ENCODE measurements at regions not wholly inside any gene's neighbourhood (a gene's known extent, or its start where the extent isn't known, plus 50 kb on each side); places are given as distances from the start of the nearest gene placed in this dataset.

- TF ChIP-seq POLR2AphosphoS5 (IDR thresholded peaks at IDR 0.05; ENCODE audit: insufficient read depth in 1 of 2, low read depth in 1 of 2) (no peak), POLR2A (IDR thresholded peaks at IDR 0.05) (no peak), CTCF (IDR thresholded peaks at IDR 0.05) (no peak)
- DNase-seq (ENCODE audit: extremely low spot score in 2 of 2) = no peak
- Histone ChIP-seq H3K4me1 (no peaks in the 10 kb centered on the region), H3K27ac (no peak overlapping the region), H3K27me3 (no peaks in the 10 kb centered on the region), H3K4me3 (no peak overlapping the region), H3K9me3 (no peaks in the 10 kb centered on the region), H3K36me3 (no peaks in the 10 kb centered on the region)
- intact Hi-C loops (cut with DNase I) = no loop called here
Observed at GRCh38 chr6:90982581-90982980, 395.7 kb upstream of the MAP3K7 start.

- intact Hi-C loops (cut with DNase I) = no loop called here
- Histone ChIP-seq H3K27me3 (no peaks in the 10 kb centered on the region), H3K4me1 (no peaks in the 10 kb centered on the region), H3K4me3 (no peak overlapping the region), H3K9me3 (no peaks in the 10 kb centered on the region), H3K36me3 (no peaks in the 10 kb centered on the region), H3K27ac (no peak overlapping the region)
- no peak for TF ChIP-seq CTCF (IDR thresholded peaks at IDR 0.05)
- no peak for TF ChIP-seq POLR2A (IDR thresholded peaks at IDR 0.05)
- no peak for TF ChIP-seq POLR2AphosphoS5 (IDR thresholded peaks at IDR 0.05; ENCODE audit: insufficient read depth in 1 of 2, low read depth in 1 of 2)
- no peak for DNase-seq (ENCODE audit: extremely low spot score in 2 of 2)
Observed at GRCh38 chr6:90982051-90982450, 395.2 kb upstream of the MAP3K7 start.

GRCh38 chr6:90978046-90978445 lies 391.2 kb upstream of the MAP3K7 start:
- Histone ChIP-seq H3K4me1 (no peaks in the 10 kb centered on the region), H3K4me3 (no peak overlapping the region), H3K27me3 (no peaks in the 10 kb centered on the region), H3K36me3 (no peaks in the 10 kb centered on the region), H3K9me3 (no peaks in the 10 kb centered on the region), H3K27ac (no peak overlapping the region)
- no peak for DNase-seq (ENCODE audit: extremely low spot score in 2 of 2)
- intact Hi-C loops (cut with DNase I) = no loop called here
- TF ChIP-seq POLR2AphosphoS5 (IDR thresholded peaks at IDR 0.05; ENCODE audit: insufficient read depth in 1 of 2, low read depth in 1 of 2) (no peak), POLR2A (IDR thresholded peaks at IDR 0.05) (no peak), CTCF (IDR thresholded peaks at IDR 0.05) (no peak)

- DNase-seq (ENCODE audit: extremely low spot score in 2 of 2) = no peak
- Histone ChIP-seq H3K27ac (no peak overlapping the region), H3K9me3 (no peaks in the 10 kb centered on the region), H3K36me3 (no peaks in the 10 kb centered on the region), H3K4me3 (no peak overlapping the region), H3K4me1 (no peaks in the 10 kb centered on the region), H3K27me3 (no peaks in the 10 kb centered on the region)
- TF ChIP-seq POLR2AphosphoS5 (IDR thresholded peaks at IDR 0.05; ENCODE audit: insufficient read depth in 1 of 2, low read depth in 1 of 2) (no peak), POLR2A (IDR thresholded peaks at IDR 0.05) (no peak), CTCF (IDR thresholded peaks at IDR 0.05) (no peak)
- intact Hi-C loops (cut with DNase I) = no loop called here
Observed at GRCh38 chr6:90977513-90977912, 390.6 kb upstream of the MAP3K7 start.

GRCh38 chr6:90976341-90976740 lies 389.5 kb upstream of the MAP3K7 start:
- H3K36me3 ChIP-seq = no peaks in the 10 kb centered on the region
- H3K4me3 ChIP-seq = no peak overlapping the region
- no peaks in the 10 kb centered on the region for H3K4me1 ChIP-seq
- intact Hi-C loops (cut with DNase I) = no loop called here
- H3K27ac ChIP-seq = no peak overlapping the region
- DNase-seq (ENCODE audit: extremely low spot score in 2 of 2) = no peak
- TF ChIP-seq CTCF (IDR thresholded peaks at IDR 0.05) = no peak
- no peaks in the 10 kb centered on the region for H3K9me3 ChIP-seq
- no peaks in the 10 kb centered on the region for H3K27me3 ChIP-seq
